ENCODE measurements at regions not wholly inside any gene's neighbourhood (a gene's known extent, or its start where the extent isn't known, plus 50 kb on each side); places are given as distances from the start of the nearest gene placed in this dataset.

DNA sequence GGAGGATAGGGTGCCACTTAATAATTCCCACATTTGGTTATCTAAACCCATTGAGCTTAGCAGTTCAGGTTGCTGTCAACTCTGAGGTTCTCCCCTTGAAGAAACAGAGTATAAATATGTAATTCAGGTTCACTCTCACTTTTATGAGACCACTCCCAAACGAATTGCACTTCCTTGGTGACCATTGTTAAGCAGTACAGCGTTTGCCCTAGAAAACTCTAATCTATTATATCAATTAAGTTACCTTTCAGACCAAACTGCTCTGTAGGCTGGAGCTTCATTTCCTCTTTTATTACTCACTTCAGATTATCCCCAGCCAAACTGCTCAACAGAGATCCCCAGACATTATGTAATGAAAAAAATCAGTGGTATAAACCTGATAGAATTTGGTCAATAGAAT, 1317.0 kb upstream of the ACO1 start:
- no peak overlapping the region for H3K14ac ChIP-seq (ENCODE audit: insufficient read length)
- H3K4me1 ChIP-seq (replicated peaks in 1 of 4; ENCODE audit: control insufficient read depth in 3 of 4, insufficient read depth in 4 of 4, low read length in 3 of 4): no peaks in the 10 kb centered on the region
- H3K4me3 ChIP-seq (ENCODE audit: extremely low read depth in 1 of 4, insufficient read depth in 2 of 4, low read depth in 3 of 4, low read length in 4 of 4): no peak overlapping the region
- H3K23ac ChIP-seq (ENCODE audit: insufficient read length): no peak overlapping the region
- H2AK5ac ChIP-seq (ENCODE audit: low read depth, low read length): no peak overlapping the region
- H3K79me1 ChIP-seq (ENCODE audit: low read depth, low read length): no peaks in the 10 kb centered on the region
- TF ChIP-seq SAP30 (IDR thresholded peaks at IDR 0.05; ENCODE audit: insufficient read depth, insufficient replicate concordance, low read length) (no peak), CREB1 (IDR thresholded peaks at IDR 0.05) (no peak)
- DNase-seq (ENCODE audit: low read depth in 1 of 2, low spot score in 2 of 2): no peak
- H4K5ac ChIP-seq (ENCODE audit: insufficient read length, low read depth, low read length): no peak overlapping the region
- H3K23me2 ChIP-seq (ENCODE audit: low read depth, low read length): no peaks in the 10 kb centered on the region
- POLR2A ChIA-PET (ENCODE audit: partially characterized antibody): no interaction called here
- no peak overlapping the region for H2BK12ac ChIP-seq (ENCODE audit: low read depth, low read length)
- no peak overlapping the region for H3K4ac ChIP-seq (replicated peaks; ENCODE audit: insufficient read length, low read depth, low read length)
- no peak overlapping the region for H2BK120ac ChIP-seq (replicated peaks; ENCODE audit: low read depth, low read length)
- no peak overlapping the region for H2BK20ac ChIP-seq (ENCODE audit: low read length)
- H2BK15ac ChIP-seq (ENCODE audit: low read length): no peak overlapping the region
- H4K8ac ChIP-seq (ENCODE audit: extremely low read depth, insufficient read depth, low read length): no peak overlapping the region
- H3K4me2 ChIP-seq (ENCODE audit: insufficient read depth in 1 of 2, low read depth in 2 of 2, low read length in 2 of 2): no peak overlapping the region
- H4K91ac ChIP-seq (replicated peaks; ENCODE audit: insufficient read length, low read length): no peak overlapping the region
- H3K56ac ChIP-seq (replicated peaks; ENCODE audit: insufficient read length, low read depth, low read length): no peak overlapping the region
- H3K27me3 ChIP-seq (replicated peaks in 1 of 4; ENCODE audit: control insufficient read depth in 3 of 4, extremely low read depth in 1 of 4, insufficient read depth in 3 of 4, low read length in 3 of 4): no peaks in the 10 kb centered on the region
- no peak overlapping the region for H2BK5ac ChIP-seq (ENCODE audit: low read depth, low read length)
- H3K27ac ChIP-seq (ENCODE audit: low read depth, low read length): no peak overlapping the region
- H3K79me2 ChIP-seq (ENCODE audit: control insufficient read depth in 1 of 2, insufficient read depth in 2 of 2, low read length in 2 of 2): no peaks in the 10 kb centered on the region
- CTCF ChIA-PET (ENCODE audit: partially characterized antibody): no interaction called here
- no peak for FAIRE-seq
- H2AFZ ChIP-seq (ENCODE audit: low read length): no peak overlapping the region
- no peak overlapping the region for H3K9ac ChIP-seq (replicated peaks in 1 of 4; ENCODE audit: extremely low read depth in 1 of 4, low read depth in 3 of 4, low read length in 3 of 4)
- no peaks in the 10 kb centered on the region for H3K9me3 ChIP-seq (ENCODE audit: insufficient read depth in 2 of 2, low read depth in 1 of 2, low read length in 1 of 2)
- H3K36me3 ChIP-seq (ENCODE audit: control insufficient read depth in 2 of 4, insufficient read depth in 4 of 4, low read length in 3 of 4): no peaks in the 10 kb centered on the region
- H4K20me1 ChIP-seq (replicated peaks in 1 of 2; ENCODE audit: control insufficient read depth in 1 of 2, insufficient read depth in 2 of 2, low read length in 2 of 2): no peaks in the 10 kb centered on the region
- no peak overlapping the region for H3K18ac ChIP-seq (ENCODE audit: extremely low read depth, low read length)
- 75% methylated on average over 2 of the region's 2 CpGs; no CpG with 5 or more reads in 1 of the 2 experiments for WGBS, 2 experiments (ENCODE audit: extremely low coverage in 1 of 2, insufficient coverage in 1 of 2, insufficient read length in 1 of 2, insufficient replicate concordance in 2 of 2, low coverage in 1 of 2, low lambda C conversion rate in 2 of 2, missing lambda C conversion rate in 1 of 2)
